GM18511 (cell line): ENCODE measurements at regions not wholly inside any gene's neighbourhood (a gene's known extent, or its start where the extent isn't known, plus 50 kb on each side); places are given as distances from the start of the nearest gene placed in this dataset.
"Not testable (repeated sequence)": the region's sequence is repeated elsewhere in the genome, so short reads cannot be mapped to it uniquely, and the experiment has no call there.

ENCODE experiments used
- ATAC-seq: cut with Tn5 transposase; IDR thresholded peaks from one replicate; pipeline ENCODE4 v1.9.1; 2021; ENCODE audit warnings: mild to moderate bottlenecking, moderate library complexity; ENCODE audit not compliant: unreplicated experiment

DNA sequence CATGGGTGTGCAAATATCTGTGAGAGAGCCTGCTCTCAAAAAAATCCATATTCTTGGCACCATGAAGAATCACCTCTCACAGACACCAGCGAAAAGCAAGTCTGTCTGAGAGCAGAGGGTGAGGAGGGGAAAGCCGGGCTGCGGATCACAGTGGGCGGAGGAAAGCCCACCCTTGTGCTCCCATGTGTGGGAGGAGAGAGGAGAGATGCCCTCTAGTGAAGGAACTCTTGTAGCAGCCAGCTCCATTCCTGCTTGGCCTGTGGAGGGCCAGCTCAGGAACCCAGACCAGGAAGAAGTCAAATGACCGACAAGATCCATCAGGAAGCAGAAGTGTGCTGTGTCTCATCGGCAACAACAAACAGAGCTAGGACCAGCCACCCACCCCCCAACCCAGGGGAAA is 321.7 kb upstream of the PLGLB1 start:
- ATAC-seq: not testable (repeated sequence)

DNA sequence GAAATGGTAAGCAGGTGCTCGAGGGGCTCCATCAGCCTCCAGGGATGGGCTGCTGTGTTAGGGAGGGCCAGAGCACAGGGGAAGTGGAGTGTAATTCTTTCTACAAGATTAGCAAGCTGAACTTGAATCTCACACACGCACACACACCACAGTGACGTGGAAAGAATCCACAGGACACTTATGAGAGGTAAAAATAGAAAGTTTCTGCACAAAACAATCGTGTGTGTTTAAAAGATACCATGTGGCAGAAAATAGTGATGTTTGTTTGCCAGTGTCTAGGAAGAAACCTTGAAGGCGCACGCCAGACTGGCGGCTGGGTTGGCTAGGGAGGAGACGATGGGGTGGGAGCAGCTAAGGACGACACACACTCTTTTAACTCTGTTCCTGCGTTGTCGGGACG is 323.6 kb upstream of the PLGLB1 start:
- ATAC-seq: not testable (repeated sequence)

DNA sequence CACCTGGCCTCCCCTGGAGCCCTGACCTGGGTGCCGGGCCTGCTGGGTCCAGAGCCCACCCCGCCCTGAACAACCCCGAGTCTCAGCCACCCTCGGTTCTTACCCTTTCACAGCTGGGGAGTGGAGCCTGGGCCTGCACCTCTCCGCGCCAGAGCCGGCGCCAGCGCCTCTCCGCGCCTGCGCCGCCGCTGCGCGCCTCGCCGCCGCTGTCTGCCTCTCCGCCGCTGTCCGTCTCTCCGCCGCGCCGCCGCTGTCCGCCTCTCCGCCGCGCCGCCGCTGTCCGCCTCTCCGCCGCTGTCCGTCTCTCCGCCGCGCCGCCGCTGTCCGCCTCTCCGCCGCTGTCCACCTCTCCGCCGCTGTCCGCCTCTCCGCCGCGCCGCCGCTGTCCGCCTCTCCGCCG is 326.9 kb upstream of the PLGLB1 start:
- ATAC-seq: not testable (repeated sequence)

DNA sequence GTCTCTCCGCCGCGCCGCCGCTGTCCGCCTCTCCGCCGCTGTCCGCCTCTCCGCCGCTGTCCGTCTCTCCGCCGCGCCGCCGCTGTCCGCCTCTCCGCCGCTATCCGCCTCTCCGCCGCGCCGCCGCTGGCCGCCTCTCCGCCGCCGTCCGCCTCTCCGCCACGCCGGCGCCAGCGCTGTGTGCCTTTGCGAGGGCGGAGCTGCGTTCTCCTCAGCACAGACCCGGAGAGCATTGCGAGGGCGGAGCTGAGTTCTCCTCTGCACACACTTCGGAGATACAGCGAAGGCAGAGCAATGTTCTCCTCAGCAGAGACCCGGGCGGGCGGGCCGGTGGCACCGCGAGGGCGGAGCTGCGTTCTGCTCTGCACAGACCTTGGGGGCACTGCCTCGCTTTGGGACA is 327.4 kb upstream of the PLGLB1 start:
- ATAC-seq: not testable (repeated sequence)

DNA sequence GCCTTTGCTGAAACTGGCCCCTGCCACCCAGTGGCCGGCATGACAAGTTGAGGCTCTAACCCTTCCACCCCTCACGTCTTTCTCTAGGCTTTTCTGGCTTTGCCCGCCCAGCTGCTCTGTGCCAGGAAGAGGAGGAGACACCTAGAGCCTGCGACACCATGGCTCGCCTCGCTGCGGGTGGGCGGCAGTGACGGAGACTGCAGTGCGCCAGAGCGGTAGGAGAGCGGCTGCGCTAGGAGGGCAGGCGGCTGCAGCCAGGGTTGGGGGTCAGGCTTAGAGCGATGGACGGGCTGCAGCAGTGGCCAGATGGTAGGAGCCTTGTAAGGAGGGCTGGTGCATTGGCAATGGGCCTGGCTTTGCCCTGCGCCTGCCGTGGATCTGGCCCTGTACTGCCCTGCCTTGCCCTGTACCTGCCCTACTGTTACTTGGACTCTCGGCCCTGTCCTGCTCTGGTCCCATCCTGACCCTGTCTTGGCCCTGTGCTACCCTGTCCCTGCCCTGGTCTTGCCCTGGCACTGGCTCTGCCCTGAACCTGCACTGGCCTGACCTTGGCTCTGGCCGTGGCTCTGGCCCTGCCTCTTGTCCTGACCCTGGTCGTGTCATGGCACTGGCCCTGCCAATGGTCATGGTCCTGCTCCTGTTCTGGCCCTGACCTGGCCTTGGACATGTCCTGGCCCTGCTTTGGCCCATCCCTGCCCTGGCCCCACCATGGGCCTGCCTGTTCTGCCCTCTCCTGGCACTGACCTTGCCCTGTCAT is 330.7 kb upstream of the PLGLB1 start:
- ATAC-seq: not testable (repeated sequence)

DNA sequence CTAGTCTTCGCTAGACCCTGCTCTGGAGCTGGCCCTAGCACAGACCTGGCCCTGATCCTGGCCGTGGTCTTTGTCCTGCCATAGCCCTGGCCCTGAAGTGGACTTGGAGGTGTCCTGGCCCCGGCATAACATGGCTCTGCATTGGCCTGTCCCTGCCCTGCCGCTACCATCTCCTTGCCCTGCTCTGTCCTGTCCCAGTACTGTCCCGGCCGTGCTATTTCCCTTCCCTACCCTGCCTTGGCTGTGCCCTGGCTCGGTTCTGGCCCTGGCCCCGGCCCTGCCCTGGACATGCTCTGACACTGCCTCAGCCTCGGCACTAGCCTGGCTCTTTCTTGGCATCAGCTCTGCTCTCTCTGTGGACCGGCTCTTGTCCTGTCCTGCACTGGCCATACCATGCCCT is 331.8 kb upstream of the PLGLB1 start:
- not testable (repeated sequence) for ATAC-seq

DNA sequence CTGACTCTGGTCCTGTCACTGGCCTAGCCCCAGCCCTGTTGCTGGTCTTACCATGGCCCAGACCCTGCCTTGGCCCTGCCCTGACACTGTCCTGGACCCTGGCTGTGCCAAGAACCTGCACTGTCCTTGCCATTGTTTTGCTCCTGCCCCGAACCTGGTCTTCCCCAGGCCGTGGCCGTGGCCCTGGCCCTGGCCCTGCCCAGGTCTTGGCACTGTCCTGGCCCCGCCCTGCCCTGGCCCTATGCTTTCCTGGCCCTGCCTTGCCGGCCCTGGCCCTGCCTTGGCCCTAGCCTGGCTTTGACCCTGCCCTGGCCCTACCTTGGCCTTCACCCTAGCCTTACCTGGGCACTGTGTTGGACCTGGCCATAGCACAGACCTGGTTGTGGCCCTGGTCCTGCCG is 332.5 kb upstream of the PLGLB1 start:
- ATAC-seq: not testable (repeated sequence)

DNA sequence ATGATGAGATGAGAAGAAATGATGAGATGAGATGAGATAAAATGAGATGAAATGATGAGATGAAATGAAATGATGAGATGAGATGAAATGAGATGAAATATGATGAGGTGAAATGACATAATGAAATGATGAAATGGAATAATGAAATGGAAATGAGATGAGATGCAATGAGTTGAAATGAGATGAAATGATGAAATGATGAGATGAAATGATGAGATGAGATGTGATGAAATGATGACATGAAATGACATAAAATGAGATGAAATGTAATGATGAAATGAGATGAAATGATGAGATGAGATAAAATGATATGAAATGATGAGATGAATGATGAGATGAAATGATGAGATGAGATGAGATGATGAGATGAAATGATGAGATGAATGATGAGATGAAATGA is 338.6 kb upstream of the PLGLB1 start:
- ATAC-seq: not testable (repeated sequence)

DNA sequence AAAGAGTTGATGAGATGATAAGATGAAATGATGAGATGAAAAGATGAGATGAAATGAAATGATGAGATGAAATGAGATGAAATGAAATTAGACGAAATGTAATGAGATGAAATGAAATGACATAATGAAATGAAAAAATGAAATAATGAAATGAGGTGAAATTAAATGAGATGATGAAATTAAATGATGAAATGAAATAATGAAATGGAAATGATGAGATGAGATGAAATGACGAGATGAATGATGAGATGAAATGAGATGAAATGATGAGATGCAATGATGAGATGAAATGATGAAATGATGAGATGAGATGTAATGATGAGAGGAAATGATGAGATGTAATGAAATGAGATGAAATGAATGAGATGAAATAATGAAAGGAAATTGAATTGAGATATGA is 339.3 kb upstream of the PLGLB1 start:
- ATAC-seq: not testable (repeated sequence)

DNA sequence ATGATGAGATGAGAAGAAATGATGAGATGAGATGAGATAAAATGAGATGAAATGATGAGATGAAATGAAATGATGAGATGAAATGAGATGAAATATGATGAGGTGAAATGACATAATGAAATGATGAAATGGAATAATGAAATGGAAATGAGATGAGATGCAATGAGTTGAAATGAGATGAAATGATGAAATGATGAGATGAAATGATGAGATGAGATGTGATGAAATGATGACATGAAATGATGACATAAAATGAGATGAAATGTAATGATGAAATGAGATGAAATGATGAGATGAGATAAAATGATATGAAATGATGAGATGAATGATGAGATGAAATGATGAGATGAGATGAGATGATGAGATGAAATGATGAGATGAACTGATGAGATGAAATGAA is 340.2 kb upstream of the PLGLB1 start:
- ATAC-seq: not testable (repeated sequence)

DNA sequence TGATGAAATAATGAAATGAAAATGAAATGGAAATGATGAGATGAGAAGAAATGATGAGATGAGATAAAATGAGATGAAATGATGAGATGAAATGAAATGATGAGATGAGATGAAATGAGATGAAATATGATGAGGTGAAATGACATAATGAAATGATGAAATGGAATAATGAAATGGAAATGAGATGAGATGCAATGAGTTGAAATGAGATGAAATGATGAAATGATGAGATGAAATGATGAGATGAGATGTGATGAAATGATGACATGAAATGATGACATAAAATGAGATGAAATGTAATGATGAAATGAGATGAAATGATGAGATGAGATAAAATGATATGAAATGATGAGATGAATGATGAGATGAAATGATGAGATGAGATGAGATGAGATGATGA is 342.7 kb upstream of the PLGLB1 start:
- ATAC-seq: not testable (repeated sequence)

DNA sequence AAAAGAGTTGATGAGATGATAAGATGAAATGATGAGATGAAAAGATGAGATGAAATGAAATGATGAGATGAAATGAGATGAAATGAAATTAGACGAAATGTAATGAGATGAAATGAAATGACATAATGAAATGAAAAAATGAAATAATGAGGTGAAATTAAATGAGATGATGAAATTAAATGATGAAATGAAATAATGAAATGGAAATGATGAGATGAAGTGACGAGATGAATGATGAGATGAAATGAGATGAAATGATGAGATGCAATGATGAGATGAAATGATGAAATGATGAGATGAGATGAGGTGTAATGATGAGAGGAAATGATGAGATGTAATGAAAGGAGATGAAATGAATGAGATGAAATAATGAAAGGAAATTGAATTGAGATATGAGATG is 343.4 kb upstream of the PLGLB1 start:
- not testable (repeated sequence) for ATAC-seq

DNA sequence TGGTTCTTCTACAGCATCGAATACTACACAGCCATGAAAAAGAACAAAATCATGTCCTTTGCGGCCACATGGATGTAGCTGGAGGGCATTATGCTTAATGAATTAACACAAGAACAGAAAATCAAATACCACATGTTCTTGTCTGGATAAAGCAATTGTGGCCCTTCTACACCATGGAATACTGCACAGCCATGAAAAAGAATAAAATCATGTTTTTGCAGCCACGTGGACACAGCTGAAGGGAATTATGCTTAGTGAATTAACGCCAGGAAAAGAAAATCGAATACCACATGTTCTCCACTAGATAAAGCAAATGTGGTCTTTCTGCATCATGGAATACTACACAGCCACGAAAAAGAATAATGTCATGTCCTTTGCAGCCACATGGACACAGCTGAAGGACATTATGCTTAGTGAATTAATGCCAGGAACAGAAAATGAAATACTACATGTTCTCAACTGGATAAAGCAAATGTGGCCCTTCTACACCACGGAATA is 361.8 kb upstream of the PLGLB2 start:
- ATAC-seq: not testable (repeated sequence)

DNA sequence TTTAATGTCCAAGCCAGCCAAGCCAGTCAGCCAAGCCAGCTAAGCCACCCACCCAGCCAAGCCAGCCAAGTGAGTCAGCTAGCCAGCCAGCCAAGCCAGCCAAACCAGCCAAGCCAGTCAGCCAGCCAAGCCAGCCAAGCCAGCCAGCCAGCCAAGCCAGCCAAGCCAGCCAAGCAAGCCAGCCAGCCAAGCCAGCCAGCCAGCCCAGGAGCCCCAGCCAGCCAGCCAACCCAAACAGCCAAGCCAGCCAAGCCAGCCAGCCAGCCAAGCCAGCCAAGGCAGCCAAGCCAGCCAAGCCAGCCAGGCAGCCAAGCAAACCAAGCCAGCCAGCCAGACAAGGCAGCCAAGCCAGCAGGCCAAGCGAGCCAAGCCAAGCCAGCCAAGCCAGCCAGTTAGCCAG is 352.1 kb upstream of the PLGLB2 start:
- not testable (repeated sequence) for ATAC-seq

DNA sequence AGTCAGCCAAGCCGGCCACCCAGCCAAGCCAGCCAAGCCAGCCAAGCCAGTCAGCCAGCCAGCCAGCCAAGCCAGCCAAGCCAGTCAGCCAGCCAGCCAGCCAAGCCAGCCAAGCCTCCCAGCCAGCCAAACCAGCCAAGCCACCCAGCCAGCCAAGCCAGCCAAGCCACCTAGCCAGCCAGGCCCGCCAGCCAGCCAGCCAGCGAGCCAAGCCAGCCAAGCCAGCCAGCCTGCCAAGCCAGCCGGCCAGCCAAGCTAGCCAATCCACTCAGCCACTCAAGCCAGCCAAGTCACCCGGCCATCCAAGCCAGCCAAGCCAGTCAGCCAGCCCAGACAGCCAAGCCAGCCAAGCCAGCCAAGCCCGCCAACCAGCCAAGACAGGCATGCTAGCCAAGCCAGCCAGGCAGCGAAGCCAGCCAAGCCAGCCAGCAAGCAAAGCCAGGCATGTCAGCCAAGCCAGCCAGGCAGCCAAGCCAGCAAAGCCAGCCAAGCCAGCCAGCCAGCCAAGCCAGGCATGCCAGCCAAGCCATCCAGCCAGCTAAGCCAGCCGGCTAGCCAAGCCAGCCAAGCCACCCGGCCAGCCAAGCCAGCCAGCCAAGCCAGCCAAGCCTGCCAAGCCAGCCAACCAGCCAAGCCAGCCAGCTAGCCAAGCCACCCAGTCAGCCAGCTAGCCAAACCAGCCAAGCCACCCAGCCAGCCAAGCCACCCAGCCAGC is 351.2 kb upstream of the PLGLB2 start:
- not testable (repeated sequence) for ATAC-seq

DNA sequence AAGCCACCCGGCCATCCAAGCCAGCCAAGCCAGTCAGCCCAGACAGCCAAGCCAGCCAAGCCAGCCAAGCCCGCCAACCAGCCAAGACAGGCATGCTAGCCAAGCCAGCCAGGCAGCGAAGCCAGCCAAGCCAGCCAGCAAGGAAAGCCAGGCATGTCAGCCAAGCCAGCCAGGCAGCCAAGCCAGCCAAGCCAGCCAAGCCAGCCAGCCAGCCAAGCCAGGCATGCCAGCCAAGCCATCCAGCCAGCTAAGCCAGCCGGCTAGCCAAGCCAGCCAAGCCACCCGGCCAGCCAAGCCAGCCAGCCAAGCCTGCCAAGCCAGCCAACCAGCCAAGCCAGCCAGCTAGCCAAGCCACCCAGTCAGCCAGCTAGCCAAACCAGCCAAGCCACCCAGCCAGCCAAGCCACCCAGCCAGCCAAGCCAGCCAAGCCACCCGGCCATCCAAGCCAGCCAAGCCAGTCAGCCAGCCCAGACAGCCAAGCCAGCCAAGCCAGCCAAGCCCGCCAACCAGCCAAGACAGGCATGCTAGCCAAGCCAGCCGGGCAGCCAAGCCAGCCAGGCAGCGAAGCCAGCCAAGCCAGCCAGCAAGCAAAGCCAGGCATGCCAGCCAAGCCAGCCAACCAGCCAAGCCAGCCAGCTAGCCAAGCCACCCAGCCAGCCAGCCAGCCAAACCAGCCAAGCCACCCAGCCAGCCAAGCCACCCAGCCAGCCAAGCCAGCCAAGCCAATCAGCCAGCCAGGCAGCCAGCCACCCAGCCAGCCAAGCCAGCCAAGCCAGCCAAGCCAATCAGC is 350.4 kb upstream of the PLGLB2 start:
- ATAC-seq: not testable (repeated sequence)

DNA sequence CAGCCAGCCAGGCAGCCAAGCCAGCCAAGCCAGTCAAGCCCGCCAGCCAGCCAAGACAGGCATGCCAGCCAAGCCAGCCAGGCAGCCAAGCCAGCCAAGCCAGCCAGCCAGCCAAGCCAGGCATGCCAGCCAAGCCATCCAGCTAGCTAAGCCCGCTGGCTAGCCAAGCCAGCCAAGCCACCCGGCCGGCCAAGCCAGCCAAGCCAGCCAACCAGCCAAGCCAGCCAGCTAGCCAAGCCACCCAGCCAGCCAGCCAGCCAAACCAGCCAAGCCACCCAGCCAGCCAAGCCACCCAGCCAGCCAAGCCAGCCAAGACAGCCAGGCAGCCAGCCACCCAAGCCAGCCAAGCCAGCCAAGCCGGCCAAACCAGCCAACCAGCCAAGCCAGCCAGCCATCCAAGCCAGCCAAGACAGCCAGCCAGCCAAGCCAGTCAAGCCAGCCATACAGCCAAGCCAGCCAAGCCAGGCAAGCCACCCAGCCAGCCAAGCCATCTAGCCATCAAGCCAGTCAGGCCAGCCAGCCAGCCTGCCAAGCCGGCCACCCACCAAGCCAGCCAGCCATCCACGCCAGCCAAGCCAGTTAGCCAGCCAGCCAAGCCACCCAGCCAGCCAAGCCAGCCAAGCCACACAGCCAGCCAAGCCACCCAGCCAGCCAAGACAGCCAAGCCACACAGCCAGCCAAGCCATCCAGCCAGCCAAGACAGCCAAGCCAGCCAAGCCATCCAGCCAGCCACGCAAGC is 349.2 kb upstream of the PLGLB2 start:
- ATAC-seq: not testable (repeated sequence)

DNA sequence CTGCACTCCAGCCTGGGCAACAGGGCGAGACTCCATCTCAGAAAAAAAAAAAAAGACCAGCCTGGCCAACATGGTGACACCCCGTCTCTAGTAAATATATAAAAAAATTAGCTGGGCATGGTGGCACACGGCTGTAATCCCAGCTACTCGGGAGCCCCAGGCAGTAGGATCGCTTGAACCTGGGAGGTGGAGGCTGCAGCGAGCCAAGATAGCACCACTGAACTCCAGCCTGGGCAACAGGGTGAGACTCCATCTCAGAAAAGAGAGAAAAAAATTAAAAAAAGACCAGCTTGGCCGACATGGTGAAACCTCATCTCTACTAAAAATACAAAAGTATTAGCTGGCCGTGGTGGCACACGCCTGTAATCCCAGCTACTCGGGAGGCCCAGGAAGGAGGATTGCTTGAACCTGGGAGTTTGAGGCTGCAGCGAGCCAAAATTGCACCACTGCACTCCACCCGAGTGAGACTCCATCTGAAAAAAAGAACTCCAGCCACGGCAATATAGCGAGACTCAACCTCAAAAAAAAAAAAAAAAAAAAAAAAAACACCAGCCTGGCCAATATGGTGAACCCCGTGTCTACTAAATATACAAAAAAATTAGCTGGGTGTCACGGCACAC is 346.1 kb upstream of the PLGLB2 start:
- ATAC-seq: no peak

DNA sequence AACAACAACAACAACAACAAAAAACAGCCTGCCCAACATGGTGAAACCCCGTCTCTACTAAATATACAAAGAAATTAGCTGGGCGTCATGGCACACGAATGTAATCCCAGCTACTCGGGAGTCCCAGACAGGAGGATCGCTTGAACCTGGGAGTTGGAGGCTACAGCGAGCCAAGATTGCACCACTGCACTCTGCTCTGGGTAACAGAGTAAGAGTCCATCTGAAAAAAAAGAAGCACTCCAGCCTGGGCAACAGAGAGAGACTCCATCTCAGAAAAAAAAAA is 344.1 kb upstream of the PLGLB2 start:
- ATAC-seq: no peak
